HG03108 (cell line): ENCODE measurements at regions not wholly inside any gene's neighbourhood (a gene's known extent, or its start where the extent isn't known, plus 50 kb on each side); places are given as distances from the start of the nearest gene placed in this dataset.
A peak's percentile ranks its signal among the peaks of the same experiment; 100 is the strongest.

Source experiments
- ATAC-seq: cut with Tn5 transposase; IDR thresholded peaks from one replicate; pipeline ENCODE4 v1.9.1; 2021; ENCODE audit warnings: moderate library complexity; ENCODE audit not compliant: unreplicated experiment

- no peak for ATAC-seq
These were observed 257.2 kb downstream of the ETS1 start for GRCh38 chr11:128330203-128330602.

- no peak for ATAC-seq
These were observed 258.3 kb downstream of the ETS1 start for GRCh38 chr11:128328955-128329551.

GRCh38 chr11:128327274-128327673 lies 260.1 kb downstream of the ETS1 start:
- ATAC-seq, result no peak

- ATAC-seq, result no peak
These were observed 260.6 kb downstream of the ETS1 start for GRCh38 chr11:128326791-128327190.

GRCh38 chr11:128324531-128325141 lies 262.7 kb downstream of the ETS1 start:
- ATAC-seq, result no peak

- no peak for ATAC-seq
These were observed 263.3 kb downstream of the ETS1 start for GRCh38 chr11:128324051-128324481.

DNA sequence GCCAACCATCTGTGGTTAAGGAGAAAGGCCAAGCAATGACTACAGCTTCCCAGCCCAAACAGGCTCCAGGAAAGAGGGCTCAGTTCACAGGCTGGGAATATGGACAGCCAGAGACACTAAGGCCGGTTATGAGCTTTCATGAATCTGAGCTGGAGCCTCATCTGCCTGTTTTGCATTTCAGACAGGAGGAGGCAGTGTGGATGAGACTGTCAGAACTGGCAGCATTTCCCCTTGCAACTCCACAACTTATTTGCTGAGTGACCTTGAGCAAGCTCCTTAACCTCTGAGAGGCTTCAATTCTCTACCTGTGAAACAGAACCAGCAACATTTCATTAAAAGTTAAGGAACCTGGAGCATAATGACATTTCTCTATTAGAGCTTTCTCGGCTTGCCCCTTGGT lies 264.0 kb downstream of the ETS1 start:
- ATAC-seq, result no peak

- peak; percentile 95 for ATAC-seq
These were observed 268.4 kb downstream of the ETS1 start for GRCh38 chr11:128318856-128319474.

DNA sequence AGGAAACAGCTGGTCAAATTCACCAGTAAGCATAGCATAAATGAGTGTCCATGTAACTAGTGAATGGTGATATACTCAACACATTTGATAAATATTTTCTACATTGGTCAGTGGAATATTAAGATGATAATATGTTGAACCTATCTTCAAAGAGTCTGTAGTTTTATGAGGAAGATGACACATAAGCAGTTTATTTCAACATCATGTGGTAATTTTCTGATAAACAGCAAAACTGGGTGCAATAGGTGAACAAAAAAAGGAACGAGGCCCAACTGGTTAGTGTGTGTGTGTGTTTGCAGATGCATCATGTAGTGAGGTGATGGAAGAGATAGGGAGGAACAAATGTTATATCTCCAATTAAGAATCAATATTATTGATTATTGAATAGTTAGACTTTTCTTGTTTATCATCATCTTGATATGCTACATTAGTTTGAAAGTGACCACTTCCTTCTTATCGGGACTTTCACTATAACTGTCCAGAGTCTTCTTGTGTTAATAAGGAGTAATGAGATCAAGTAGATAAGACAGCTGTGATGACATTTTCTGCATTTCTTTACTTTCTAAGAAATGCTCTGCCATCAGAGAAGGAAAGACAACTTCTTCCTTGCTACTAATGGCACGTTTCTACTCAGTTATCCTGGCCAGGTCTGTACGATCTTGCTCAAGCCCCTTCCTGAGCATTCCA lies 270.7 kb downstream of the ETS1 start:
- ATAC-seq, result no peak

DNA sequence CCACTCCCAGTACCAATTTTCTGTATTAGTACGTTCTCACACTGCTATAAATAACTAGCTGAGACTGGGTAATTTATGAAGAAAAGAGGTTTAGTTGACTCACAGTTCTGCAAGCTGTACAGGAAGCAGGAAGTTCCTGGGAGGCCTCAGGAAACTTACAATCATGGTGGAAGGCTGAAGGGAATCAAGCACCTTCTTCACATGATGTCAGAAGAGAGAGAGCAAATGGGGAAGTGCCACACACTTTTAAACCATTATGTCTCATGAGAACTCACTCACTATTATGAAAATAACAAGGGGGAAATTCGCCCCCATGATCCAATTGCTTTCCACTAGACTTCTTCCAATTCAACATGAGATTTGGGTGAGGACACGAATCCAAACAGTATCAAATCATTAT lies 271.4 kb downstream of the ETS1 start:
- no peak for ATAC-seq

DNA sequence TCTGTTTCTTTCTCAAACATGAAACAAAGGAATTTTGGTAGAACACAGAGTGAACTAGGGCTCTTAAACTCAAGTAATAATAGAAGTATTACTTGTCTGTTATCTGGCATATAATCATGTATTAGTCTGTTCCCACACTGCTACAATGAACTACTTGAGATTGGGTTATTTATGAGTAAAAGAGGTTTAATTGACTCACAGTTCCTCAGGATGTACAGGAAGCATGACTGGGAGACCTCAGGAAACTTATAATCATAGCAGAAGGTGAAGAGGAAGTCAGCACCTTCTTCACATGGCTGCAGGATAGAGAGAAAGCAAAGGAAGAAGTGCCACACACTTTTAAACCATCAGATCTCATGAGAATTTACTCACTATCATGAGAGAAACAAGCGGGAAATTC lies 273.4 kb downstream of the ETS1 start:
- ATAC-seq, result no peak

DNA sequence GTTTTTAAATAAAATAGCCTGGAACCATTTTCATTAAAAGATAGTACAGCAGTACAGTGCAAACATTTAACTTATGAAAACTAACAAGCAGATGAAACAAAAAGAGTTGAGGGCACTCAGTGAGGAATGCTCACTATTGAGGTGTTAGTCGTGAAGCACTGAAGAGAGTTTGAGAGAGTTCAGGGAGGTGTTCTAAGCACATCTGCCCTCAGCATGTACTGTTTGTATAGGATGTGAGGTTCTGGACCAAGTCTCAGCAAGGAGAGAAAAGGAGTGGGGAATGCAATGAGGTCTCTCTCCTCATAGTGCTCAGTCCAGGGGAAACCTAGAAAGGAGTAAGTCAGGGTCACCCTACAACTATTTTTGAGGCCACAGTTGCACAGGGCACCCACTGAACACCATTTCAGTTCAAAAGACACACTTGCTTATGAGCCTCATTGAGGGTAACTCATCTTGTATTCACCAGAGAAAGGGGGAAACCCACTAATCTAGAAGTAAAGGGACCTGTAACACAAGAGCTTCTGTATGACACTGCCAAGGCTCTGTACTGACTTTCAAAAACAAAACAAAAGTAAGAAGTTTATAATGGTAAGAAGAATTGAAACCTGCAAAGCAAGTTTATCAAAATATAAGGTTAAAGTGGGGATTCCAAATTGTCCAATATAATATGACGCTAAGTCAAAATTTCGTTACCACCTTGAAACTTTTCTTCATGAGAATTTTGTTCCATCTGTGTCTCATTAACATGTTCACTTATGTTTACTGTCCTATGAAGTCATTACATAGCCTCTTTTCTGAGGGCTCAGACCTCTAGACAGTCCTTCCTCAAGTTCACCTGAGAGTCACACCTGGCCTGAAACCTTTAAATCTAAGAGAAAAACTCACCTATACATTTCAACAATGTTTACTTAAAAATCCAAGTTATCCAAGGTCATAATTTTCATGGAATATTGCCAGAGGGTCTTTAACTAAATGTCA lies 275.3 kb downstream of the ETS1 start:
- ATAC-seq, result peak; percentile 51

DNA sequence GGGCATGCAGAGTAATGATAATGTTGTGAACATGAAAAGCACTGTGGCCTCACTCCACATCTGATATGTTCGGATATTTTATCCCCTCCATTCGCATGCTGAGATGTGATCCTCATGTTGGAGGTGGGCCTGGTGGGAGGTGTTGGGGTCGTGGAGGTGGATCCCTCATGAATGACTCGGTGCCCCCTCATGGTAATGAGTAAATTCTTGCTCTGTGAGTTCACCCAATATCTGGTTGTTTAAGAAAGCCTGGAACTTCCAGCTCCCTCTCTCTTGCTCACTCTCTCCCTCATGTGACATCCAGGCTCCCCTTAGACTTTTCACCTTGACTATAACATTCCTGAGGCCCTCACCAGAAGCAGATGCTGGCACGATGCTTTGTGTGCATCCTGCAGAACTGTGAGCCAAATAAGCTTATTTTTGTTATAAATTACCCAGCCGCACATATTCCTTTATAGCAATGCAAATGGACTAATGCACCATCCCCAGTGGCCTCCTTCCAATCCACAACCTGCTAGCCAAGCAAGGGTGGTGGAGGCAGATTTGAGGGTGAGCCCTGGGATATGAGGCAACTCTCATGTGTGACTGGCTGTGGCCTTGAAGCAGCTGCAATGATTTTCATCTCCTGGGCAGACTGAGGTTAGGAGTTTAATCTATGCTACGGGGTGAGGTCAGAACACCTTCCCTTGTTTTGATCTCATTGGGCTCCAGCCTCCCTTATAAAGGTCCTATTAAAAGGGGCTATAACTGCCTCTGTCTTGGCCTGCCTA lies 276.5 kb downstream of the ETS1 start:
- ATAC-seq, result no peak

DNA sequence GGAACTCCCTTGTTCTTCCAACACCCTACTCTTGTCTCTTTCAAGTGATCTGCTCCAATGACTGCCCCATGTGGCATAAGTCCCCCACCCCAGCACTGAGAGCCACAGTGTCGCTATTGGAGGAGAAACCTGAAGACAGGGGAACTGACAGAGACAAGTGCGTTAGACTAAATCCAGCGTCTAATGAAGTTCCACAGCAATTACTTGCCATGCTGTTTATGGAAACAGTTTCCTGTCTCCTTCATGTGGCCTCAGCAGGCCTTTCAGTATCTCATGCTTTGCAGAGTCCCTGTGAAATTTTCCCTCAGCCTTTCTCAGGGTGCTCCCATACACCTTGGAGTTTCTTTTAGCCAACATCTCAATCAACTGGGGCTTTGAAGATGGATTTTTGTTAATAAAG lies 277.4 kb downstream of the ETS1 start:
- no peak for ATAC-seq

DNA sequence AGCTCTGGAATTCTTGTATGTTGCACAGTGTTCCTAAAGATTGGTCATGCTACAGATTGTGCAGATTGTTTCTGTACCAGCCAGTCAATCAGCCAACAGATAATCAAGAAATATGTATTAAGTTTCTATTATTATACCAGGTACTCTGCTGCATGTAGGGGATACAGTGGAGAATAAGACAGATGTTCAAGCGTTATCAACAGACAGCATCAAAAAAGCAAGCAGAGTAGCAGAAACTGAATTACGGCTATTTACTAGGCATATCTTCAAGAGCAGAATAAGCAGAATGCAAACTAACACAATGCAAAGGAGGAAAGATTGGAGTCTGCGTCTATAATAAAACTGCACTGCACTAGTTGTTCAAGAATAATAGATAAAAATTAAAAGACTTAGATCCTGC lies 278.6 kb downstream of the ETS1 start:
- ATAC-seq, result no peak

GRCh38 chr11:128305588-128305987 lies 281.8 kb downstream of the ETS1 start:
- no peak for ATAC-seq

GRCh38 chr11:128304666-128305485 lies 282.5 kb downstream of the ETS1 start:
- no peak for ATAC-seq

GRCh38 chr11:128304116-128304515 lies 283.2 kb downstream of the ETS1 start:
- no peak for ATAC-seq

DNA sequence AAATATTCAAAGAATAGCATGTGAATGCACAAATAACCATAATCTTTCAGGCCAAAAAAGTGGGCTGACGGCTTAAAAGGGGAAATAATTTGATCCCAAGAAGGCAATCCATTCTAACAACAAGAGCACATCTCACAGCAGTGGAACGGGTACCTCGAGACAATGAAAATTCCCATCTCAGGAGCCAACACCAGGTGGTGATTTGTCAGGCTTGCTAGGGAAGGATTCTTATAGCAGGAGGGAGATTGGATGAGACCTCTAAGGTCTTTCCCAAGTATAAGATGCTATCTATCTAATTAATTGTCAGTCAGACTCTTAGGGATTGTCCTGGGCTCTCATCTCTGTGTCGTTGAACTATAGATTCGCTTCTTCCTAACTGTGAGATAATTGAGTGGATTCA lies 284.0 kb downstream of the ETS1 start:
- ATAC-seq, result no peak
